ENCODE measurements at regions not wholly inside any gene's neighbourhood (a gene's known extent, or its start where the extent isn't known, plus 50 kb on each side); places are given as distances from the start of the nearest gene placed in this dataset.
"Not testable (repeated sequence)": the region's sequence is repeated elsewhere in the genome, so short reads cannot be mapped to it uniquely, and the experiment has no call there.

DNA sequence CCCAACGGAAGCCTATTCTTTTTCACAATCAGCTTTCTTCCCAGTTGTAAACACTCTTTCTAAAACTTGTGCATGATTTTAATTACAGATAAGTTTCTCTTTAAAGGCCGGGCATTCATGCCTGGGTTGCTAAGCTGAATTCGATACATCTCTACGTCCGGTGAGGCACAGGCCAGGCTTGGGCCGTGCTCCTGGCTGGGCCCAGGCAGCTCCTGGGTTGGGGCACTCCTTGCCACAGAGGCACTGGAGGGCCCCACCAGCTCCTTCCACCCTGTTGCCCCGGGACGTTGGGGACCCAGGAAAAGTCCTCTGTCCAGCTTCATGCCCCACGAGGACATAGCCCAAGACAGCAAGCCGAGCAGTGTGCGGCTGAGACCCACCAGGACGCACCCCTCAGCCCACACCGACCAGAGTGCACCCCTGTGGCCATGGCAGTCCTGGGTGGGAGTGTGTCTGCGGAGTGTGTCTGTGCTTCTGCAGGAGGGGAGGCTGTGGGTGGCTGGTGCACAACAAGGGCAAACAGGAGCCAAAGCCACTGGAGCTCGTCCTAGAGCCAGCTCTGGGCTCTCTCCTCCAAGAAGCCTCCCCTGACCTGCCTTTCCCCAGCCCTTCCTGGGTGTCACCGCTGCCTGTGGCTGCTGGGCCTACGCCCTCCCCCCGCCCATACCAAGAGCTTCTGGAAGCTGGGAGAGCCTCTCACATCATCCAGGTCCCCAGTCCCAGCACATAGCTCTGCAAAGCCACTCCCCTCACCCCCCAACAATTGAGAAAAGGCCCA is 128.0 kb upstream of the NKX1-1 start:
- FAIRE-seq, result no peak
- DNase-seq (ENCODE audit: low spot score in 2 of 2), result no peak

DNA sequence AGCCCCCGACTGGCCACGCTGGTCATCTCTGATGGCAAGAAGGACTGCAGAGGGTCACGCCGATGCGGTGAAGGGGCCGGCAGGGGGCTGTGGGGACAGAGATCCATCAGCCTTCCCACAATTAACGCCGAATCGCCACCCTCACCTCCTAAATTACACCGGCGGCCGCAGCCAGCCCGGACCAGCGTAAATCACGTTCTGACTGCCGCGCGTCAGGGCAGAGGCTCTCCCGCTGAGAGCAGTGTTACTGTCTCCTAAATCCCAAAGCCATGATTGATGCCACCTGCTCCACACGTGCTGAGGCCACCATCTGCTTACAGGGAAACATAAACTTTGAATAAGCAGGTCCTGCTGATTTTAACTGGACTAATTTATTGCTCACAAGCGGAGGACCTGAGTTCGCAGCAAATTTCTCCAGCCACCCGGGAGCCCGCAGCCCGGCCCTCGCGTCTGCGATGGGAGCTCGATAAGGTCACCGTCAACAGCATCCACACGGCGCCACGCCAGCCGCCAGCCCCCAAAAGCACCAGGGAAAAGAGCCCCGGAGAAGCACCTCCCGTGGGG is 127.3 kb upstream of the NKX1-1 start:
- FAIRE-seq (no peak), DNase-seq (ENCODE audit: low spot score in 2 of 2) (no peak)

DNA sequence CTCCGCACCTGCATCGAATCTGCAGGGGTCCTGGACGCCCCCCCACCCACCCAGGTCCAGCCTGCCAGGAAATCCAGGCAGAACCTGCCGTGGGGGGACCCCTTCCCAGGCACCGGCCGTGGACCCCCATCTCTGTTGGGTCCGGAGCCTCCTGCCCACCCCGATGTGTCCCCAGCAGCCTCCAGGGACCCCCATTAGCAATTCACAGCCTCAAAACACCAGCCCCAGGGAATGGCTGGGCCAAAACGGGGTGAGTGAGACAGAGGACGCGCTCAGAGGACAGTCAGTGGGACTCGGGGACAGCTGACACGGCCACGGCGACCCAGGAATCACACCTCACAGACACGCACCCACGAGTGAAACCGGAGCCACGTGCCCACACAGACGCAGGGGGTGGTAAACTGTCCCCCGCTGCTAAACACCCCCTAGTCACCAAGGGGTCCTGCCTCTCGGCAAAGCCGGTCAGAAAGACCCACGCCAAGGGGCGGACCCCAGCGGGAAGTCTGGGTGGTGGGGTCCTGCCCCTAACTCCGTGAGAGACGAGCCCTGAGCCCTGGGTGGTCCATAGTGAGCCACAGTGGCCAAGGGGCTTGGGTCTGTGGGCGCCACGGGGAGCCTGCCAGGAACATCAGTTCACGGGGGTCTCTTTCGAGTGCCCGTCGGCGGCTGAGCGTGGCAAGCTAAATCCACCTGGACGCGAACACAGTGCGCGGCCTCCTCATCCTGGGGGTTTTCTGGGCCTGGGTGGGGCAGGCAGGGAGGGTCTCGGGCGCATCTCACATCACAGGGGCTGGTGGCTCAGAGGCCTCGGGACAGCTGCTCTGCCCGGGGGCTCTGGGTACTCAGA is 126.5 kb upstream of the NKX1-1 start:
- FAIRE-seq (no peak), DNase-seq (ENCODE audit: low spot score in 2 of 2) (no peak)

DNA sequence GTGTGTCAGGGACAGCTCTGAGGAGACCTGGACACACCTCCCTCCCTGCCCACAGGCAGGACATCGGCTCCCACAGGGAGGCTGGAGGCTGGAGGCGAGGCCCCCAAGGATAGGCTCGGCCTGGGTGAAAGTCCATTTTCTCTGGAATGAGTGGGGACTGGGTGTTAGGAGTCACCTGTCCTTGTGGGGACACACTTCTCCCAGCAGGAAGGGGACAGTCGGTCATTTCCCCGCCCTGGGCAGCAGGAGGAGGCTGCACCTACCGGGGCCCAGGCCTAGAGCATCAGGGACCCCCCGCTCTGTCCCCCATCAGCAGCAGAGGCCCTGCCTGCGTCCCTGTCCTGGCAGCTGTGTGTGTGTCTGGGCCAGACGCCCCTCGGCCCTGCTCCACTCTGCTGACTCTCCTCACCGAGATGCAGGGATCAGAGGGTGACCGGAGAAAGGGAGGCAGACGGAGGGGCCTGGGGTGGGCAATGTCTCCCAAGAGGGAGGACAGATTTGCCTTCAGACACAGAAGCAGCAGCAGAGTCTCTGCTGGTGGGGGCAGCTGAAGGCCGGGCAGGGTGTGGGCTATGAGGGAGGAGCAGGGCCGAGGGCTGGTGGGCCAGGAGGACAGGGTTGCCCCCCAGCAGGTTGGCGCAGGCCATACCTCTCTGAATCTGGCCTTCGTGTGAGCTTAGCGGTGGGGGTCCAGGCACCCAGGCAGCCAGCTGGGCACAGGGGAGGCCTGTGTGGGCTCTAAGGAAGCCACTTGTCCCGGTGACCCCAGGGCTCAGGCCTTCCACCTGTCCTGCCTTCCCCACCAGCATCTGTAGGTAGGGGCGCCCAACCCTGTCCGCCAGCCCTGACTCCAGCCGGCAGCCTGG is 125.7 kb upstream of the NKX1-1 start:
- FAIRE-seq, result no peak
- DNase-seq (ENCODE audit: low spot score in 2 of 2), result no peak

DNA sequence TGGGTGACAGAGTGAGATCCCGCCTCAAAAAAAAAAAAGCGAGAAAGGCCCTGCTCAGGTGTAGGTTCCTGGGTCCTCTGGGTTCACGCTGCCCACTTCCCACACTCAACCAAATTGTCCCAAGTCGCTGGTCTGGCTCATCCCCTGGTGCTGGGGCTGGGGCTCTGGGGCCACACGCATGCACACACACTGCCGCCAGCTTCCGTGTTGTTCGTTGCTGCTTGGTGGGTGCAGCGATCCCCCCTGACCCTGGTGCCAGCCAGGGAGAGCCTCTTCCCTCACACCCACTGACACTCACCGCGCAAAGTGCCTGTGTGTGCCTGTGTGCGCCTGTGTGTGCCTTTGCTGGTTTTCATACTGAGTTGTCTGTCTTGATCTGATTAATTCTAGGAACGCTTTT is 124.1 kb upstream of the NKX1-1 start:
- DNase-seq (ENCODE audit: low spot score in 2 of 2), result no peak
- FAIRE-seq, result no peak

DNA sequence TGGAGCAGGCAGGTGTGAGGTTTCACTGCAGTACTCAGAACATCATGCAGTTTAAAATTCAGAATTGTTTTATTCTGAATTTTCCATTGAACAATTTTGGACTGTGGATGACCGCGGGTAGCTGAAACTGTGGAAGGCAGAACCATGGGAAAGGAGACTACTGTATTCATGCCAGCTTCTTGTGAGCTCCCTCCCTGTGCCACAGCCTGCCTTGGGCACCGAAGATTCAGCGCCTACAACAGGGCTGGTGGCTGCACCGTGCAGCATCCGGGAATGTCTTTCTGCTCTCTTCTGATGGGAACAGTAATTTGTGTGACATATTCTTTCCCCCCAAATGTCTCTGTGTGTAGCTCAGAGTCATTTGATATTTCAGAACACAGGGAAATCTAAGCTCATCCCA is 118.5 kb upstream of the NKX1-1 start:
- DNase-seq (ENCODE audit: low spot score in 2 of 2) (no peak), FAIRE-seq (no peak)

DNA sequence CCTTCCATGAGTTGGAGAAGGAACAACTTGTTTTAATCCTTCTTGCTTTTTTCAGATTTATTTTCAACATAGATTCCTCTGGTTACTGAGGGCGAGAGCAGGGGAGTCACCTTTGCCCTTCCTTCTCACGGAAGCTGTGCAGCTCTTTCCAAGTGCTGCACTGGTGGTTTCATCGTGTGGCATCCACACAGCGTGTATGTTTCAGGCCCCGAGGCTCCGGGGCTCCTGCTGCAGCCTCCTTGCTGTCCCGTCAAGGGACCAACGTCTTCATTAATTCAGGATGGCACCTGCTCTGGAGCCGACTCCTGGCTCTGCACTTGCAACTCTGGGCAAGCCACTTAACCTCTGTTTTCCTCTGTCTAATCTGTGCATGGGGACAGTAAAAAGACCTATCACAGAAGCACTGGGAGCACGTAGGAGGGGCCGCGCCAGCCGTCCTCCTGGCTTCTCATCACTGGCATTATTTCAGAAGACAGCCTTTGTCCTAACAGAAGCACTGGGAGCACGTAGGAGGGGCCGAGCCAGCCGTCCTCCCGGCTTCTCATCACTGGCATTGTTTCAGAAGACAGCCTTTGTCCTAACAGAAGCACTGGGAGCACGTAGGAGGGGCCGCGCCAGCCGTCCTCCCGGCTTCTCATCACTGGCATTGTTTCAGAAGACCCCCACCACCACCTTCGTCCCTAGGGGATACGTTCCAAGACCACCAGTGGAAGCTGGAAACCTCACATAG is 117.8 kb upstream of the NKX1-1 start:
- no peak for FAIRE-seq
- no peak for DNase-seq (ENCODE audit: low spot score in 2 of 2)

DNA sequence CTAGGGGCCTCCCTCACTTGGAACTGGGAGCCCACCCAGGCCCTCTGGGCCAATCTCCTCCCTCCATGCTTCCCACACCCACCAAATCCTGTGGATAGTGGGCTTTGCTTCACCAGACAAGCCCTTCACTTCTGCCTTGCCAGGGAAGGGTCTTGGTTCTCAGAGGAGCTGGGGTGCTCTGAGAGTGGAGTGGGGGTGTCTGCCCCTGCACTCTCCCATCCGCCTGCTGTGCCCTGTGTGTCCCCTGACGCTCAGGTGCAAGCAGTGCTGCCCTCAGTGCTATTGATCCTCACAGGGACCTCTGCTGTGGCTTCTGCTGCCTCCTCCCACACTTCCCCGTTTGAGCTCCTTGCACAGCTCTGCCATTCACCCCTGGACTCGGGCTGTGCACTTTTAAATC is 117.3 kb upstream of the NKX1-1 start:
- FAIRE-seq (no peak), DNase-seq (ENCODE audit: low spot score in 2 of 2) (no peak)

DNA sequence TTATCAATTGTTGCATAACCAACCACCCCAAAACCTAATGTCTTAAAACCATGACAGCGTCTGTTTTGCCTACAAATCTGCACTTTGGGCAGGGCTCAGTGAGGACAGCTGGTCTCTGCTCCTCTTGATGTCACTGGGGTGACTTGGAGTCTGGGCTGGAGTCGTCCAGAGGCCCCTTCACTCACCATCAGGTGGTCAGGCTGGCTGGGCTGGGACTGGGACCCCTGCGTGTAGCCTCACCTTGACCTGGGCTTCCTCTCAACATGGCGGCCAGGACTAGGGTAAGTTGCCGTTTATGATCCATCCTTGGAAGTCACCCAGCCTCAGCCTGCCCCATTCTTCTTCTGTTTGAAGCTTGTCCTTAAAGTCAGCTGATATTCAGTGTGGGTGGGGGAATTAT is 116.8 kb upstream of the NKX1-1 start:
- FAIRE-seq (no peak), DNase-seq (ENCODE audit: low spot score in 2 of 2) (no peak)

DNA sequence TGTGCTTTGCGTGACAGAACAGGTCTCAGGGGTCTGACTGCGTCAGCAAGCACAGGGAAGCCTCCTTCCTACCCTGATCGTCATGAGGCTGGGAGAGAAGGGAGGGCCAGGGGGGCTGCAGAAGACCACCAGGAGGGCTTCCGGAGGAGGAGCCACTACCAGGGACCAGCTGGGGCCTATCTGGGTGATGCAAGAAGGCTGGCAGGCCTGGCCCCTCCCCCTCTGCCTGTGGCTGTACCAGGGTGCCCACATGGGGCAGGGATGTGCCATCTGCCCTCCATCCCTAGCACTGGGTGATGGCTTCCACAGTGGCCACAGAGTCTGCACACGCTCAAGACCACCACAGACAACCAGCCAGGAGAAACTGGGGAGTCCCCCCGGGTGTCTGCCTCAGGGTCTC is 116.4 kb upstream of the NKX1-1 start:
- DNase-seq (ENCODE audit: low spot score in 2 of 2) (no peak), FAIRE-seq (no peak)

DNA sequence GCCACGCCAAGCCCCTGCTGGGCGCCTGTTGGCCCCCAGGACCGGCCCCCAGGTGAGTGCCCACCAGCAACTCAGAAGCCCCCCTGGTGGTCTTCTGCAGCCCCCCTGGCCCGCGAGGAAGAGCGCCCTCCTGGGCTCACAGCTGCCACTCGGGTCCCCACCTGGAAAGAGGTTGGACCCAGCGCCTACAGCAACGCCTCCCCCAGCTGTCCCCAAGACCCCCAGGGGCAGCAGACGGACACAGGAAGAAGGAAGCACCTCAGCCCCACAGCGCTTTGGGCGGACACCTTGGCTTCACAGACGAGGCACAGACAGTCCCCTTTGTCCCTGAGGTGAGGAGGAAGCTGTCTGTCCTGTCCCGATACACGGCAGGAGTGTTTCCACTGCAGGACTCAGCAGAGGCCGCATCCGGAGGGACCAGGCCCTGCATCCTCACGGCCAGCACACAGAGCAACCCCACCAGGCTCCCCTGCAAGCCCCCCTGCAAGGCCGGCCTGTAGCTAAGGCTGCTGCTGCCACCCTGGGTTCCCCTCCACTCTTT is 115.6 kb upstream of the NKX1-1 start:
- no peak for DNase-seq (ENCODE audit: low spot score in 2 of 2)
- no peak for FAIRE-seq

DNA sequence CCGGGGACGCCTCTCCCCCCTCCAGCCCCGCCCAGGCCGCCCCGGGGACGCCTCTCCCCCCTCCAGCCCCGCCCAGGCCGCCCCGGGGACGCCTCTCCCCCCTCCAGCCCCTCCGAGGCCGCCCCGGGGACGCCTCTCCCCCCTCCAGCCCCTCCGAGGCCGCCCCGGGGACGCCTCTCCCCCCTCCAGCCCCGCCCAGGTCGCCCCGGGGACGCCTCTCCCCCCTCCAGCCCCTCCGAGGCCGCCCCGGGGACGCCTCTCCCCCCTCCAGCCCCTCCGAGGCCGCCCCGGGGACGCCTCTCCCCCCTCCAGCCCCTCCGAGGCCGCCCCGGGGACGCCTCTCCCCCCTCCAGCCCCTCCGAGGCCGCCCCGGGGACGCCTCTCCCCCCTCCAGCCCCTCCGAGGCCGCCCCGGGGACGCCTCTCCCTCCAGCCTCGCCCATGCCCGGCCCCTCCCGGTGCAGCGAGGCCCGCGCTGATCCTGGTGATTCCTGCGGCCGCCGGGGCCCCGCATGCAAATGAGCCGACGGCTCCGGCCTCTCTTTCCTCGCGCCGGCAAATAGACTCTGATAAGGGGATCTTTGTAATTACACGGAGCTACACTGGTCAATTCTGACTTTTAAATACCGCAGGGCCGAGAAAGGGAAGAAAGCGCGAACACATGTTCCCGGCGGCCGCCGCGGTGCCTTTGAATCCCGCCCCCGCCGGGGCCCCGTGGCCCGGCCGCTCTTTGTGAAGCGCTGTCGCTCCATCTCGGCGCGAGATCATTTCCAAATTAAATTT is 114.7 kb upstream of the NKX1-1 start:
- not testable (repeated sequence) for FAIRE-seq
- DNase-seq (ENCODE audit: low spot score in 2 of 2), result peak in 1 of 2 donors; percentile 52

DNA sequence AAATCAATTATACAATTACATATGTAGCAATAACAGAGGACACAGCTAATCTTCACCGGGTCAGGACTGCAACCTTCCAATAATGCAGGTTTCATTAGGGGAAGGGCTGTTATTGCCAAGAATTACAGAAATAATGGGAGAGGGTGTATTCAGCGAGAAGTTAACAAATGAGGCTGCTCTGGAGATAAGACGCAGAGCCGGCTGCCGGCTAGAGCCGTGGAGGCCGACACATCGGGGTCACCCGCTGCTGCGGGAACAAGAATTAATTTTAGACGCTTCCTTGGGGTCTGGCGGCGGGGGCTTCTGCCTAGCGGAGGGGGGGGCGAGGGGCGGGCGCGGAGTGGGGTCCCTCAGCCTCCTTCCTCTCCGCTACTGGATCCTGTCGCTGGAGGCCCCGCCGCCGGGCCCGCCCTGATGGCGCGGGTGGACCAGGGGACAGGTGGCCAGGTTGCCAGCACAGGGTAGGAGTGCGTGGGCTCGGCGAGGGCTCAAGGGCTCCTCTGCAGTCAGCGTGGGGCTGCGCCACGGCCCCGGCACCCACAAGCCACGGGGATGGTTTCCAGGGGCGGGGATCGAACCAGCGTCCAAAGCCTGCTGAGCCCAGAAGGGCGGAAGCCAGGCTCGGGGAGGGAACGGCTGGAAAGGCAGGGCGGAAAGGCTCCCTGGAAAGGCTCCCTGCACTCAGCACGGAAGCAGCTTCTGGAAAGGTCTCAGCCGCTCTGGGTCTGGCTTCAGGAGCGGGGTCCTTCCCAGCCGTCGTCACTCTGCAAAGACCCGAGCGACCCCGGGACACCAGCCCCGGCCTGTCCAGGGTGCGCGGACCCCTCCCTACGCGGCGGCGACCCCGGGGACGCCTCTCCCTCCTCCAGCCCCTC is 113.8 kb upstream of the NKX1-1 start:
- FAIRE-seq (no peak), DNase-seq (ENCODE audit: low spot score in 2 of 2) (no peak)

DNA sequence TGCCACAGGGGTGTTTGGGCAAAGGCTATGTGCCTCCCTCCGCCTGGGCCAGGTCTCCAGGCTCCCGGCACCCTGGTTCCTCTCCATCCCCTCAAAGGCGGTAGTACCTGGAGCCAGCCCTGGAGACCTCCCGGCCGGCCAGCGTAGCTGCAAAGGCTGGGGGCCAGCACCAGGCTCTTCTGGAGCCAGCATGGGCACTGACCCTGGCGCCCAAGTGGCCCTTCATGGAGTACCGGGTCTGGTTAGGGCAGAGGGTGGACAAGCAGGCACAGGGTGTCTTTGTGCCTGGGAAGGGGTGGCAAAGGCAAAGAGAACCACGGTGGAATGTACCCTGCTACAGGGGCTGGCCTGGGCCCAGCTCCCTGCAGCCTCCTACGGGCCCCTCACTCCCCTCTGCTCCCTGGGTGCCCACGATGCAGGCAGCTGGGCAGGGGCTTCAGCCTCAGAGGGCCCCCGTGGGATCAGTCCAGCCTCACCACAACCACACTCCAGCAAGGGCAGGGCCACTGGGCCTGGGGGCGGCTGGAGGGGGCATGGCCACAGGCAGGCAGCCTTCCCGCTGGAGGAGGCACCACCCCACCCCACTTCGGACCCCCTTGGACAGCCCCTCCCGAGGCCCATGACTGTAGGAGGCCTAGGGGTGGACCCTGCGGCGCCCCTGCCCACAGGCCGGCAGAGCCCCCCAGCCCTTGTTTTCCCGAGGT is 112.9 kb upstream of the NKX1-1 start:
- no peak for FAIRE-seq
- DNase-seq (ENCODE audit: low spot score in 2 of 2), result no peak

DNA sequence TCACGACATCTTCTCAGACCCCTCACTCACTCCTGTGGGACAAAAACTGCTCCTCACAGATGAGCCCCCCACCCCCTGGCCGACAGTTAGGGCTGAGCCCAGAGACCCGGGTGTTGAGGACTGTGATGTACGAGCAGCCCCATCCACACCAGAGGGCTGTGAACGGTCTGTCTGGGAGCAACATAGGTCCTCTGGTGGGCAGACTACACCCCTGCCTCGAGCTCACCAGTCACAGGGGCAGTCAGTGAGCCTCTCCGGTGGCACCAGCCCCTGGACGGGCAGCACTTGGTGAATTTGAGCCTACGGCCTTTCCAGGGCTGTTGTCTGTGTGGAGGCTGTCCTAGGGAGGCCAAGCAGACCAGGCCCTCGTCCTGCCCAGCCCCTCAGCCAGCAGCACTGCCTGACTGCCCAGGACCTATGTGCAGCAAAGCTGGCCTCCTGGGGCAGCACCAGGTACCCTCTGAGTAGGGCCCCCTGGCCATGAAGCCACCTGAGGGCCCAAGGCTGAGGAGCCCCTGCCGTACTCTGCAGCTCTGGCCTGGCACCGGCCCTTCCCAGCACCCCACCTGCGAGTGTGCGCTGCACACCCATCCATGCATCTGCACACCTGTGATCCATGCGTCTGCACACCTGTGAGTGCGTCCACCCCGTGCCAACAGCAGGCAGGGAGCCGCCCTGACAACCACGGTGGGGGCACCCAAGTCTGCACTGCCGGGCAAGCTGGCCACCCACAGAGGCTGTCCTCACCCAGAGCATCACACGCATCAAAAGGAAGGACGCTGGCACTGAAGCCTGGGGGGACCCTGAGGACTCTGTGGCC is 111.6 kb upstream of the NKX1-1 start:
- FAIRE-seq (no peak), DNase-seq (ENCODE audit: low spot score in 2 of 2) (no peak)

DNA sequence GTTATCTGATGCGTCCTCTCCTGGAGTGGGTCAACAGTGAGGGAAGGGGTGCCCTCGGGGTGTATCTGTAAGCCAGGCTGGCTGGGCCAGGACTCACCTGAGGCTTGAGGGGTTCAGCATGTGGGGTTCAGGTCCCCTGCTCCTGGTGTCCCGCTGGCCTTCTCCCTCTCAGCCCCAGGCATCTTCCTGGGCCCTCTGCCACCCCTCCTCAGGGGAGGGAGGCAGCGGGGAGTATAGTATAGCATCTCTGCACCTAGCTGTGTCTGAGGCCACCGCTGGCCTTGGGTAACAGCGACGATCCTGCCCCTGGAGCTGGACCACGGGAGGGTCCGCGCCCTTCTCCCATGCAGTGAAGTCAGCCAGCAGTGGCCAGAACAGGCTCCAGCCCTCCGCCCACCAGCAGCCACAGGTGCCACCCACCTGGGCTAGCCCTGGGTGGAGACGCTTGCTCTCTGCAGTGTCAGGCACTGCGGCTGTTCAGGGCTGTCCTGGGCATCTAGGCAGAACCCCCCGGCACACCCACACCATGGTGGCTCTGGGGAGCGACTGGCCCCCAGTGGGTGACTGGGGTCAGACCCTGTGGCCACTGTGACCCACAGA is 110.7 kb upstream of the NKX1-1 start:
- DNase-seq (ENCODE audit: low spot score in 2 of 2) (no peak), FAIRE-seq (no peak)
